ENCODE measurements at regions not wholly inside any gene's neighbourhood (a gene's known extent, or its start where the extent isn't known, plus 50 kb on each side); places are given as distances from the start of the nearest gene placed in this dataset.
"Not testable (repeated sequence)": the region's sequence is repeated elsewhere in the genome, so short reads cannot be mapped to it uniquely, and the experiment has no call there.

DNA sequence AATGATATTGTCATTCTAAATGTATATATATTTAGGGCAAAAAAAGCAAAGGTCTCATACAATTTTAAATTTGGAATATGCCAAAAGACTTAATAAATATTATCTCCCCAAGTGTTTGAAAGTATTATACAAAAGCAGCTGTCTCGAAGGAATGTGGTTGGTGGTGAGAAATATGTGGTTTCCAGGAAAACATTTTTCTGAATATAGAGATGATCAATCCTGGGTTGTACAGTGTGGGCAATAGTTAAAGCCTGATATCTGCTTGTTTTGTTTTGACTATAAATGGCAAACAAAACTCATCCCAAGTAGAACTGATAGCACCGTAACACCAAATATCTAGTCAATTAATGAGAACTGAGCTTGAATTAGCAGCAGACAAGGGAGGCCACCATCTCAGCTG, 391.8 kb upstream of the CD180 start:
- Histone ChIP-seq H3K36me3 (no peaks in the 10 kb centered on the region), H3K27me3 (replicated peaks) (no peaks in the 10 kb centered on the region), H3K27ac (no peak overlapping the region), H3K4me1 (replicated peaks) (no peaks in the 10 kb centered on the region), H3K9me3 (replicated peaks) (no peaks in the 10 kb centered on the region), H3K4me3 (no peak overlapping the region)
- no peak for DNase-seq (ENCODE audit: low read depth in 1 of 2, low spot score in 2 of 2)

GRCh38 chr5:67581203-67581602, 384.6 kb upstream of the CD180 start:
- DNase-seq (ENCODE audit: low read depth in 1 of 2, low spot score in 2 of 2), result no peak

DNA sequence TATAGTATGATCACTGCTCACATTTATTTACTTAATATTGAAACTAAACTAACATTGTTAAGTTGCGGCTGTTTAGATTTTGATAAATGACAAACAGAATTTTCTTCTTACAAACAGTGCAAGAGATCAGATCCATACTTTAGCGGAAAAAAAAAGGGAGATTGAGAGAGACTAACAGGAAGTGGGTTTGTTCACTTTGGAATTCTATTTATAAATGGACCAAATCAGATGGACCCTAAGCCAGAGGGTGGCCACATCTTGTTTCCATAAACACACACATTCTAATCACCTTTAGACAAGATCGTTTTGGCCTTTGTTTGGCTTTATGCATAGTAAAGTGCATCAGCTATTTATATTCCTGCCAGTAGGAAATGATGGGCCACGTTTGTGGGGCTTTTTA, 381.4 kb upstream of the CD180 start:
- no peak overlapping the region for H3K4me3 ChIP-seq
- no peaks in the 10 kb centered on the region for H3K4me1 ChIP-seq (replicated peaks)
- H3K27me3 ChIP-seq (replicated peaks), result no peaks in the 10 kb centered on the region
- no peaks in the 10 kb centered on the region for H3K36me3 ChIP-seq
- no peak for DNase-seq (ENCODE audit: low read depth in 1 of 2, low spot score in 2 of 2)
- H3K27ac ChIP-seq, result no peak overlapping the region
- peaks cover 3% of the 10 kb centered on the region; the same call in 1 of the 2 replicates for H3K9me3 ChIP-seq (replicated peaks)

More at GRCh38 chr5:67581203-67581602, 384.6 kb upstream of the CD180 start:
- no peaks in the 10 kb centered on the region for H3K36me3 ChIP-seq
- H3K9me3 ChIP-seq (replicated peaks), result peaks cover 3% of the 10 kb centered on the region; the same call in 1 of the 2 replicates
- H3K27me3 ChIP-seq (replicated peaks), result no peaks in the 10 kb centered on the region
- no peak overlapping the region for H3K27ac ChIP-seq
- no peak overlapping the region for H3K4me3 ChIP-seq
- H3K4me1 ChIP-seq (replicated peaks), result no peaks in the 10 kb centered on the region

DNA sequence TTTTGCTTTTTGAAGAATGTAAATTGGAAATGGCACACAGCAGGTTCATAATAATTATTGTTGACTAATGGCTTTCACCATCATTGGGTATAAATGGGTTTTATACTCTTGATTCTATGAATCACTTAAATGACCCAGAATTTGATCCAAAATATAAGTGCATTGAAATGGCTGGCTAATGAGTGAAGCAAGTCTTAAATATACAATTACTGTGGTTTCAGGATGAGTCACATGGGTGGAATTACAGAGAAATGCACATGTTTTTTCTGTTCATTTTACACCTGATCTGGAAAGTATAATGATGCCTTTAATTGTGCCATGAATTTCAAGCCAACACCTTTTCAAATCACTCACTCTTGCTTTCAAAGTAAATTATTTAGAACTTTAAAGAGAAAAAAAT, 380.8 kb upstream of the CD180 start:
- H3K4me3 ChIP-seq, result no peak overlapping the region
- no peaks in the 10 kb centered on the region for H3K4me1 ChIP-seq (replicated peaks)
- peaks cover 3% of the 10 kb centered on the region; the same call in 1 of the 2 replicates for H3K9me3 ChIP-seq (replicated peaks)
- no peak overlapping the region for H3K27ac ChIP-seq
- no peaks in the 10 kb centered on the region for H3K27me3 ChIP-seq (replicated peaks)
- no peaks in the 10 kb centered on the region for H3K36me3 ChIP-seq
- no peak for DNase-seq (ENCODE audit: low read depth in 1 of 2, low spot score in 2 of 2)

- H3K36me3 ChIP-seq, result no peaks in the 10 kb centered on the region
- no peaks in the 10 kb centered on the region for H3K4me1 ChIP-seq (replicated peaks)
- DNase-seq (ENCODE audit: low read depth in 1 of 2, low spot score in 2 of 2), result no peak
- no peaks in the 10 kb centered on the region for H3K27me3 ChIP-seq (replicated peaks)
- no peak overlapping the region for H3K27ac ChIP-seq
- peaks cover 3% of the 10 kb centered on the region; the same call in 1 of the 2 replicates for H3K9me3 ChIP-seq (replicated peaks)
- no peak overlapping the region for H3K4me3 ChIP-seq
These were observed 379.5 kb upstream of the CD180 start for GRCh38 chr5:67576112-67576511.

DNA sequence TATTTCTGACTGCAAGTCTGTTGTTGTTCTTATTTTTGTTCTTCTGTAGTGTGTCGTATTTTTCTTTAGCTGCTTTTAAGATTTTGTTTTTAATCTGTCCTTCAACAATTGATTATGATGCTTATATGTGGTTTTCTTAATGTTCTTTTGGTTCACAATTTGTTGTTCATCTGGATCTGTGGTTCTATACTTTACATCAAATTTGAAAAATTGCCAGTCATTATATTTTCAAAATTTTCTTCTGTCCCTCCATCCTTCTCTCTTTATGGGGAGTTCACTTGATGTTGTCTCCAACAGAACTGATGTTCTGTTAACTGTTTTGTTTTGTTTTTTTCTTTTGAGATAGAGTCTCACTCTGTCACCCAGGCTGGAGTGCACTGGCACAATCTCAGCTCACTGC, 378.5 kb upstream of the CD180 start:
- Histone ChIP-seq H3K27me3 (replicated peaks) (no peaks in the 10 kb centered on the region), H3K36me3 (no peaks in the 10 kb centered on the region), H3K4me3 (no peak overlapping the region), H3K27ac (no peak overlapping the region), H3K4me1 (replicated peaks) (no peaks in the 10 kb centered on the region), H3K9me3 (replicated peaks) (0 out of 2 replicates have a peak, but pooled peaks cover 3% of the 10 kb centered on the region)
- no peak for DNase-seq (ENCODE audit: low read depth in 1 of 2, low spot score in 2 of 2)

- DNase-seq (ENCODE audit: low read depth in 1 of 2, low spot score in 2 of 2), result no peak
- H3K9me3 ChIP-seq (replicated peaks), result no peaks in the 10 kb centered on the region
- no peak overlapping the region for H3K27ac ChIP-seq
- H3K4me3 ChIP-seq, result no peak overlapping the region
- H3K4me1 ChIP-seq (replicated peaks), result no peaks in the 10 kb centered on the region
- H3K36me3 ChIP-seq, result no peaks in the 10 kb centered on the region
- no peaks in the 10 kb centered on the region for H3K27me3 ChIP-seq (replicated peaks)
These were observed 364.7 kb upstream of the CD180 start for GRCh38 chr5:67561151-67561932.

GRCh38 chr5:67552773-67553172, 356.2 kb upstream of the CD180 start:
- H3K4me1 ChIP-seq (replicated peaks), result no peaks in the 10 kb centered on the region
- no peak overlapping the region for H3K4me3 ChIP-seq
- no peaks in the 10 kb centered on the region for H3K9me3 ChIP-seq (replicated peaks)
- no peaks in the 10 kb centered on the region for H3K36me3 ChIP-seq
- no peak overlapping the region for H3K27ac ChIP-seq
- no peaks in the 10 kb centered on the region for H3K27me3 ChIP-seq (replicated peaks)
- no peak for DNase-seq (ENCODE audit: low read depth in 1 of 2, low spot score in 2 of 2)

GRCh38 chr5:67549947-67550346, 353.3 kb upstream of the CD180 start:
- no peak for DNase-seq (ENCODE audit: low read depth in 1 of 2, low spot score in 2 of 2)
- no peaks in the 10 kb centered on the region for H3K36me3 ChIP-seq
- H3K4me1 ChIP-seq (replicated peaks), result no peaks in the 10 kb centered on the region
- H3K27me3 ChIP-seq (replicated peaks), result no peaks in the 10 kb centered on the region
- no peak overlapping the region for H3K27ac ChIP-seq
- no peak overlapping the region for H3K4me3 ChIP-seq
- H3K9me3 ChIP-seq (replicated peaks), result no peaks in the 10 kb centered on the region

DNA sequence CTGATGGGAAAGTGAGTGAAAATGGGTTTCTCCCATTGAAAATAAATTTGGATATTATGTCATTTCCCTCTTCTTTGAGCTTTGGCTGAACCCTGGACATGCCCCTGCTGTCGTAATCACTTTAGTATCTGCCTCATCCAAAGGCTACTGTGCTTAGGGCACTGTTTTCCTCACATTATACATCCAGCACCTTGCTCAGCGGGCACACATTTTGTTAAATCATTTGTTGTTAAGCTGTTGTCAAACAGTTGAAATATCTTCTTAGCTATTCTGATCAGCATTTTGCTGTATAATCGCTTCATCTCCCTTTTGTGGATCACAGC, 352.7 kb upstream of the CD180 start:
- no peaks in the 10 kb centered on the region for H3K9me3 ChIP-seq (replicated peaks)
- H3K27ac ChIP-seq, result no peak overlapping the region
- no peak for DNase-seq (ENCODE audit: low read depth in 1 of 2, low spot score in 2 of 2)
- no peaks in the 10 kb centered on the region for H3K27me3 ChIP-seq (replicated peaks)
- no peak overlapping the region for H3K4me3 ChIP-seq
- H3K4me1 ChIP-seq (replicated peaks), result no peaks in the 10 kb centered on the region
- H3K36me3 ChIP-seq, result no peaks in the 10 kb centered on the region

- Histone ChIP-seq H3K27me3 (replicated peaks) (no peaks in the 10 kb centered on the region), H3K9me3 (replicated peaks) (no peaks in the 10 kb centered on the region), H3K4me1 (replicated peaks) (no peaks in the 10 kb centered on the region), H3K36me3 (no peaks in the 10 kb centered on the region), H3K4me3 (no peak overlapping the region), H3K27ac (no peak overlapping the region)
- no peak for DNase-seq (ENCODE audit: low read depth in 1 of 2, low spot score in 2 of 2)
These were observed 352.1 kb upstream of the CD180 start for GRCh38 chr5:67548520-67549295.

- Histone ChIP-seq H3K27me3 (replicated peaks) (no peaks in the 10 kb centered on the region), H3K4me3 (no peak overlapping the region), H3K36me3 (no peaks in the 10 kb centered on the region), H3K4me1 (replicated peaks) (no peaks in the 10 kb centered on the region), H3K9me3 (replicated peaks) (no peaks in the 10 kb centered on the region), H3K27ac (no peak overlapping the region)
- no peak for DNase-seq (ENCODE audit: low read depth in 1 of 2, low spot score in 2 of 2)
These were observed 351.1 kb upstream of the CD180 start for GRCh38 chr5:67547682-67548081.

GRCh38 chr5:67544942-67545341, 348.3 kb upstream of the CD180 start:
- not testable (repeated sequence) for H3K9me3 ChIP-seq (replicated peaks); H3K27me3 ChIP-seq (replicated peaks); H3K4me1 ChIP-seq (replicated peaks); H3K27ac ChIP-seq; DNase-seq (ENCODE audit: low read depth in 1 of 2, low spot score in 2 of 2); H3K36me3 ChIP-seq; H3K4me3 ChIP-seq

GRCh38 chr5:67543720-67544270, 347.2 kb upstream of the CD180 start:
- Histone ChIP-seq H3K27ac (no peak overlapping the region), H3K36me3 (no peaks in the 10 kb centered on the region), H3K4me1 (replicated peaks) (no peaks in the 10 kb centered on the region), H3K4me3 (no peak overlapping the region), H3K9me3 (replicated peaks) (no peaks in the 10 kb centered on the region), H3K27me3 (replicated peaks) (no peaks in the 10 kb centered on the region)
- no peak for DNase-seq (ENCODE audit: low read depth in 1 of 2, low spot score in 2 of 2)

Data from SJSA1 (cell line).